ENCODE measurements at regions not wholly inside any gene's neighbourhood (a gene's known extent, or its start where the extent isn't known, plus 50 kb on each side); places are given as distances from the start of the nearest gene placed in this dataset.

DNA sequence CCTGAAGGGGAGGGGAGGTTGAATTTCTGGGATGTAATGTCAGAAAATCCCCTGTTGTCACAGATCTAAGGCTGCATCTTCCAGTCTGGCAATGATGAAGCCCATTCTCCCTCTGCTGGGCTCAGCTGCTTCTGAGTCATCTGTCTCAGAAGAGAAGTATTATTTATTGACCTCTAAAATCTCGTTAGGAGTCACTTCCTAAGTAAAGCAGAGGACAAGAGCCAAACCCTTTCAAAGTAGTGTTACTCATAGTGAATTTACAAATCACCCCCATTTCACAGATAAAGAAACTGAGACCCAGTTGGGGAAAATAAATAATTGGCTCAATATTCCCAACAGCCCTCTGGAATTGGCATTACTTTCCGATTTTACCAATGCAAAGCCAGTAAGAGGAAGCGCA is 167.3 kb upstream of the SKOR2 start:
- no peak overlapping the region for H3K27ac ChIP-seq
- TF ChIP-seq ZFX (IDR thresholded peaks at IDR 0.05), result no peak
- TF ChIP-seq, protein P1, sequence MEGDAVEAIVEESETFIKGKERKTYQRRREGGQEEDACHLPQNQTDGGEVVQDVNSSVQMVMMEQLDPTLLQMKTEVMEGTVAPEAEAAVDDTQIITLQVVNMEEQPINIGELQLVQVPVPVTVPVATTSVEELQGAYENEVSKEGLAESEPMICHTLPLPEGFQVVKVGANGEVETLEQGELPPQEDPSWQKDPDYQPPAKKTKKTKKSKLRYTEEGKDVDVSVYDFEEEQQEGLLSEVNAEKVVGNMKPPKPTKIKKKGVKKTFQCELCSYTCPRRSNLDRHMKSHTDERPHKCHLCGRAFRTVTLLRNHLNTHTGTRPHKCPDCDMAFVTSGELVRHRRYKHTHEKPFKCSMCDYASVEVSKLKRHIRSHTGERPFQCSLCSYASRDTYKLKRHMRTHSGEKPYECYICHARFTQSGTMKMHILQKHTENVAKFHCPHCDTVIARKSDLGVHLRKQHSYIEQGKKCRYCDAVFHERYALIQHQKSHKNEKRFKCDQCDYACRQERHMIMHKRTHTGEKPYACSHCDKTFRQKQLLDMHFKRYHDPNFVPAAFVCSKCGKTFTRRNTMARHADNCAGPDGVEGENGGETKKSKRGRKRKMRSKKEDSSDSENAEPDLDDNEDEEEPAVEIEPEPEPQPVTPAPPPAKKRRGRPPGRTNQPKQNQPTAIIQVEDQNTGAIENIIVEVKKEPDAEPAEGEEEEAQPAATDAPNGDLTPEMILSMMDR (conservative IDR thresholded peaks at IDR 0.05), result no peak

DNA sequence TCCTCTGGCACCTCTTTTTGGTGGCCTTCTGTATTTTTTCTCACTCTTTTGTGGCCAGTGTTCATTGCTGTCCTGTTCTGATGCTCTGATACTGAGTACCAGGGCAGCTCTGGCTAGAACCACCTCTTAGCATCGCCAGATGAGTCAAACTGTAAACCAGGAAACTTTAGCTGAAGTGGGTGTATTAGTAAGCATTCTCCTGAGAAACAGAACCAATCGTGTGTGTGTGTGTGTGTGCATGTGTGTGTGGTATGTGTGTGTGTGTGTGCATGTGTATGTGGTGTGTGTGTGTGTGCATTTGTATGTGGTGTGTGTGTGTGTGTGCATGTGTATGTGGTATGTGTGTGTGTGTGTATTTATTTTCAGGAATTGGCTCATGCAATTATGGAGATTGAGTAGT is 166.3 kb upstream of the SKOR2 start:
- TF ChIP-seq, protein P1 (conservative IDR thresholded peaks at IDR 0.05), result no peak
- TF ChIP-seq ZFX (IDR thresholded peaks at IDR 0.05), result no peak
- no peak overlapping the region for H3K27ac ChIP-seq

DNA sequence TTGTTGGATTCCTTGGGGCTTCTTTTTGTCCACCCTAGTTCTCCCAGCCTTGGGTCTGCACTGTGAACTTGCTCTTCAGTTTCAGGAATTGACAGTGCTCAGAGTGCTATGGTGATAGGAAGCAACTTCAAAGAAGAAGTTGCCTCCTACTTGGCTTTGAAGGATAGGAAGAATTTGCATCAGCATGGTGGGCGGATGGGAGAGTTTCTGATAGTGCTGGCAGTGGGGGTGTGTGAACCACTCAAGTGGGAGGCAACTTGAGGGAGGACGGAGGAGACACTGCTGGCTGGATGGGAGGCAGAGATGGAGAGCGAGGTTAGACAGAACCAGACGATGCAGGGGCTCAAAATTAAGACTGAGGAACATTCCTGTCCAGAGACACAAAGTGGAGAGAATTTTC is 164.4 kb upstream of the SKOR2 start:
- TF ChIP-seq, protein P1 (conservative IDR thresholded peaks at IDR 0.05), result no peak
- TF ChIP-seq ZFX (IDR thresholded peaks at IDR 0.05), result no peak
- H3K27ac ChIP-seq, result no peak overlapping the region

DNA sequence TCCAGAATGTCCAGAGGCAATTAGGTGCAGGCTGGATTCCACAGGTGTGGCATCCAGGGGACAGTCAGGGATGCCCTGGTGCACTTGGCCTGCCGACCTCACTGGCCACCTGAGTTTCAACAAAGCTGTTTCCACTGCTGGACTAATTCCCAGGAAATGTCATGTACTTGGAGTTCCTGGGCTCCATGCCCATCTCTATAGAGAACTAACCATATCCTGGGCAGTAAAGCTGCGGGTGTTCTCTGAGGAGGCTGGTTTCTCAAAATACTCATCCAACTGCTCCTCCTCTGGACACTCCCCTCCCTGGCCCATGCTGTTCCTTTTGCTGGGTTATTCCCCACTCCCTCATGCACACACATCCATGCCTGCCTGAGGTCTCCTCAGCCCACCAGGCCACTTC is 161.9 kb upstream of the SKOR2 start:
- TF ChIP-seq, protein P1 (conservative IDR thresholded peaks at IDR 0.05), result no peak
- H3K27ac ChIP-seq, result no peak overlapping the region

DNA sequence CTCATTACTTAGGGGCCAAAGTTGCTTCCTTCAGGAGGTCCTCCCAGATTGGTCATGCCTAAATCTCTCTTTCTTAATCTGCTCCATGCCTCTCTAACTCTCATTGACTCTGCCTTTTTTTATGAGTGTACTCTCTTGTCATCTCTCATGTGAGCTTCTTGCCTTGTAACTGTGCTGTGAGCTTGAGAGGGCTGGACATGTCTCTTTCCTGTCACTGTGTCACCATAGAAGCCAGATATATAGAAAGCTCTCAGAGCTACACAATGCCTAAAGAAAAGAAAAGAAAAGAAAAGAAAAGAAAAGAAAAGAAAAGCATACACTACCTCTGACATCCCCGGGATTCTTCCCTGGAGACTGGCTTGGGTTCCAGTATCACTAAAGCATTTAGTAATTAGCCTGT is 161.5 kb upstream of the SKOR2 start:
- no peak overlapping the region for H3K27ac ChIP-seq
- no peak for TF ChIP-seq ZFX (IDR thresholded peaks at IDR 0.05)
- TF ChIP-seq, protein P1 (conservative IDR thresholded peaks at IDR 0.05), result no peak

DNA sequence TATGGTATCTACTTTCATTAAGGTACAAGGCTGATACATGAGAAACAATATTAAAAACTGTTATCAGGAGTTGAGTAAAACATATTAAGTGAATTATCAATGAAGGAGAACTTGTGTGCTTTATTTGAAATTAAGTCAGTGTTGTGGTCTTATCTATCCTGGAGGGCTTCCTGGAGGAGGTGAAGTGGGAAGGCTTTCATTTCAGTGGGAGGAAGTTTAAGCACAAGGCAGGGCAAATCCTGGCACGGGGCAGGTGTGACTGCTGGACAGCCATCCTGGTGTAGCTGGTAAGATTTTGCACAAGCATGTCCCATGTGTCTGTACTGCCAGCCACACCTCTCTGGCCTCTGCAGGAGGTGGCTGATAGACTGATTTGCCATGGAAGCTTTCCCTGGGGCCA is 159.7 kb upstream of the SKOR2 start:
- no peak overlapping the region for H3K27ac ChIP-seq
- no peak for TF ChIP-seq ZFX (IDR thresholded peaks at IDR 0.05)
- TF ChIP-seq, protein P1 (conservative IDR thresholded peaks at IDR 0.05), result no peak

DNA sequence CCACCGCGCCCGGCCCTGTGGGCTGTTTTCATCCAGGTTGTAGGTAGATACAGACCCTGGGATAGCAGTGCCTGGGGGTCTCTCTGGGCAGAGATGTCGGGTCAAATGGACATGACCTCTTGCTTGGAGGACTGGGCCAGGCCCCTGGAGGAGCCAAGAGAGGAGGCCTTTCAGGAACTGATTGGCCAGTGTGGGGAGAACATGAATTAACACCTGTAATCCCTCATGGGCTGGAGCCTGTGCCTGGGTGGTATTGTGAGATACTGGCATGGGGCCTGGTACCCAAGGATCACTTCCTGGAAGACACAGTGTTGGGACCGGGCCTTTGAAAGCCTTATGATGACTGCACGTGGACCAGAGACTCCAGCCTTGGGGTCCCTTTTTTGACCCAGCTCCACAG is 158.7 kb upstream of the SKOR2 start:
- H3K27ac ChIP-seq, result no peak overlapping the region

More for the DNA sequence above, 158.7 kb upstream of the SKOR2 start:
- TF ChIP-seq, protein P1 (conservative IDR thresholded peaks at IDR 0.05), result no peak
- TF ChIP-seq ZFX (IDR thresholded peaks at IDR 0.05), result no peak
